HG03439 (cell line): ENCODE measurements at regions not wholly inside any gene's neighbourhood (a gene's known extent, or its start where the extent isn't known, plus 50 kb on each side); places are given as distances from the start of the nearest gene placed in this dataset.
"Not testable (repeated sequence)": the region's sequence is repeated elsewhere in the genome, so short reads cannot be mapped to it uniquely, and the experiment has no call there.

ENCODE experiments used
- ATAC-seq: cut with Tn5 transposase; IDR thresholded peaks from one replicate; pipeline ENCODE4 v1.9.1; 2021; ENCODE audit warnings: mild to moderate bottlenecking, moderate library complexity; ENCODE audit not compliant: unreplicated experiment

DNA sequence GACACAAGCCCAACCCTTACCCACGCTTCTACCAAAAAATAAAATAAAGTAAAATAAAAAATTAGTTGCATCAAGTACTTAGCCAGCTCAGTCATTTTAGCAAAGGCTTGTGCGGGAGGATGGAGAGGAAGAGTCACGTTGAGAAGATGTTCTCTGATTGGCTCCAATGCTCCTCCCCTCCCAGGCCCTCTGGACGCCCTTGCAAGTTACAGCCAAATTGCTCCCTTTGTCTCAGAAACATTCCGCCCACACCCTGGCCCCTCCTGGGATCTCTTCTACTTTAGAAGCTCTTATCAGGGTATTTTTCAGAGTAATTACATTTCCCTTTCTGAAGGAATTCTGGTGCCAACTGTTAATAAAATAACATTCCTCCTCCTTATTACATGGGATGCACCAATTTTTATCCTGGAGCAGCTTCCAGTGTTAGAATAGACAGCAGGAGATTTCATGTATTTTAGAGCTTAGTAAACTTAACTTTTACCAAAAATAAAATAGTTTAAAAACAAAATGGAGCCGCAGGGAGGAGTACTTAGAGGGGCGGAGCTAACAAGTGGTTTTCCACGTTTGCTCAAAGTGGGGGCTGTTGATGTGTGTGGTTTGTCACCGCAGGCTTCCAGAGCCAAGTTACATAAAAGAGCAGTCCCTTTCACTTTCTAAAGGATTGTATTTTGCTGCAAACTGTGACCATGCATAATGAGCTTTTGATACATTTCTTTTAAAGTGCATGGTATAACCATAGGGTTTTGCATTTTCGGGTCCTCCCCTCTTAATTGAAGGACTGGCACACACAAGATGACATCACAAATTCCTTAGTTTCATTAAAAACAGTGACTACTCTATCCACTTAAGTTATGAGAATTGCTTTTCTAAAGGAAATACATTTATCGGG, 71.7 kb upstream of the RAP1B start:
- no peak for ATAC-seq

DNA sequence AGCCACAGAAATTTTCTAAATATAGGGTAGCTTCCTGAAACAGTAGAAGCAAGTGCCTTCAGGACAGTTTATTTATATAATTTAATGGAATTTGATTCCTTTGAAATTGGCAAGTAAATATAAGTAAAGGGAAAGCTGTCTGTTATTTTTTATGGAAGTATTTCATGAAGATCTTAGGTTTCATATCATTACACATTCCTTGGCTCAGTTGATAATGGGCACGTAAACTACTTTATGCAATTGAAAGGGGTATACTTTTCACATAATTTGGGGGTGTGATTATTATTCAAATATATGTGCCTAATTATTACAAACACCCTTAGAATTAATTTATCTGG, 71.1 kb upstream of the RAP1B start:
- no peak for ATAC-seq

DNA sequence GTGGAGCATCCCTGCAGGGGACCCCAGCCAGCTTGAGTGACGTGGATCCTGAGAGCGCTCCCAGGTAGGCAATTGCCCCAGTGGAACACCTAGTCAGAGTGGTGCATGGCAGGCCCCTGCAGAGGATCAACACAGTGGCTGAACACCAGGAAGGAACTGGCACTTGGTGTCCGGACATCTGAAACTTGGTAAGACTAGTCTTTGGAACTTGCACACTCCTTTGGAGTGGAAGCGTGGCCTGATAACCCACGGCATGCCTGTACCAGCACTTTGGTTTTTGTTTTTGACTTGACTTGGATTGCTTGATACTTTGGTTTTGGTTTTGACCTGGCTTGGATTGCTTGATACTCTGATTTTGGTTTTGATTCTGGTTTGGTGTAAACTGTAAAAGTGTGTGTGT, 69.9 kb upstream of the RAP1B start:
- not testable (repeated sequence) for ATAC-seq

DNA sequence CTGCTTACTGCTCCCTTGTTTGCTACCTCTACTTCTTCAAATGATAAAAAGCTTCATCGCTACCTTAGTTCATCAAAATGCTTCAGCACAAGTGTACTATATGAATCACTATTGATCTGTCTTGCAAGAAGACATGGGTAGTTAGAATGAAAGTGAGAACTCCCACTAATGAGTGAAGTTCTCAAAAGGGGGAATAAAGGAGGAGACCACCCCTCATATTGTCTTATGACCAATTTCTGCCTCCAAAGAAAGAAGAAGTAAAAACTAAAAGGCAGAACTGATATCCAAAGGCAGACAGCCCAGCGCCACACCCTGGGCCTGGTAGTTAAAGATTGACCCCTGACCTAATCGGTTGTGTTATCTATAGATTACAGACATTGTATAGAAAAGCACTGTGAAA, 63.4 kb upstream of the RAP1B start:
- not testable (repeated sequence) for ATAC-seq

- ATAC-seq = not testable (repeated sequence)
Observed at GRCh38 chr12:68552605-68553195, 58.0 kb upstream of the RAP1B start.

DNA sequence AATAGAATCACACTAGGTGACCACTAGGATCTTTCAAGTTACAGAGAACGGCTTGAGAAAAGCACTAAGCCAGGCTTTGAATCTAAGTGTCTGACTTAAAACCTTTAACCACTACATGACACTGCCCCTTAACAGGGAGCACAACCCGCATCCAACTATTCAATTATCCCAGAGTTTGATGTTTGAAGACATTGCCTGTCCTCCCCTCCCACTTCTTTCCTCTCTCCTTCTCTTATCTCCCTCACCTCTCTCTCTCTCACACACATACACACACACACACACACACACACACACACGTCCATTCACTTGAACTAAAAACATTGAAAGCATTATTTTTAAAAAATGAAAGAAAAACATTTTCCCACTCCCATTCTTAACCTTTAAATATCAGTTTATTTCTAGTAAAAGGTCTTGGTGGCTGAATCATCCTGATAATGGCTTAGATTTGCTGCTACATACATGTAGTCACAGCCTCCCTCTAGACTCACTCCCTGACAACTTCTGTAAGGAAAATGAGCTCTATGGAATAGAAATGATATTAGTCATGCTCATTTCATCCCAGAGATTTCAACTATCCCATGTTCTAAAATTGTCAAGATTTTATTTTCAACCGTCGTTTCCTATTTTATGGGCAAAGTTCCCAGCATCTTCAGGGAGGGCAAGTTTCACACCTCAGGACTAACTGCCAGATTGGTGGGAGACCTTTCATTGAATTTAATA, 53.5 kb upstream of the RAP1B start:
- no peak for ATAC-seq

DNA sequence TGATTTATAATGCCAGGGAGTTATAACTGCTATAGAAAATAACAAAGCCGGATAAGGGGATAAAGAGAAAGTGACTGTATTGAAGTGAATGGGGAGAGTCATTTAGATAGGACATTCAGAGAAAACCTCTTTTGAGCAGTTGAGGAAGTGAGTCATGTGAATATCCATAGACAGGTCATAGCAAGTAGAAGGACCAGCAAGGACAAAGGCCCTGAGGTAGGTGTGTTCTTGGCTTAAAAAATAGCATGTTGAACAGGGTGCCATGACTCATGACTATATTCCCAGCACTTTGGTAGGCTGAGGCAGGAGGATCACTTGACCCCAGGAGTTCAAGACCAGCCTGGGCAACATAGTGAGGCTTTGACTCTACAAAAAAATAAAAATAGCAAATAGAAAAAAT, 51.5 kb upstream of the RAP1B start:
- no peak for ATAC-seq

- ATAC-seq = no peak
Observed at GRCh38 chr12:68559984-68560850, 50.5 kb upstream of the RAP1B start.

- ATAC-seq = no peak
Observed at GRCh38 chr12:68560851-68561422, 49.8 kb upstream of the RAP1B start.
